ENCODE measurements at regions not wholly inside any gene's neighbourhood (a gene's known extent, or its start where the extent isn't known, plus 50 kb on each side); places are given as distances from the start of the nearest gene placed in this dataset.

GRCh38 chr12:130049666-130050065 is 112.6 kb upstream of the FZD10 start:
- DNase-seq (ENCODE audit: low spot score) = no peak
- no CpG with 5 or more reads among the region's 12 CpGs for WGBS, 2 donors (ENCODE audit: extremely low coverage in 2 of 2, insufficient read length in 2 of 2, insufficient replicate concordance in 1 of 2)
- peak overlapping the region; percentile 2 for H4K91ac ChIP-seq (ENCODE audit: low read depth, low read length, poor library complexity)

GRCh38 chr12:130051900-130052299 is 110.4 kb upstream of the FZD10 start:
- no peaks in the 10 kb centered on the region for H3K36me3 ChIP-seq (replicated peaks in 1 of 2; ENCODE audit: control insufficient read depth in 2 of 2, insufficient read depth in 2 of 2, low read length in 2 of 2)
- no peak overlapping the region for H3K9ac ChIP-seq (ENCODE audit: low read depth, low read length, poor library complexity)
- no peak overlapping the region for H2BK12ac ChIP-seq (ENCODE audit: low read length)
- H3K4me3 ChIP-seq (ENCODE audit: low read length in 2 of 2) = no peak overlapping the region
- H3K79me1 ChIP-seq (ENCODE audit: low read depth, low read length) = no peaks in the 10 kb centered on the region
- no peak overlapping the region for H4K91ac ChIP-seq (ENCODE audit: low read depth, low read length, poor library complexity)
- H2AK5ac ChIP-seq (ENCODE audit: low read depth, low read length) = no peak overlapping the region
- no peak overlapping the region for H2BK120ac ChIP-seq (ENCODE audit: low read depth, low read length)
- no CpG with 5 or more reads among the region's 10 CpGs for WGBS, 2 donors (ENCODE audit: extremely low coverage in 2 of 2, insufficient read length in 2 of 2, insufficient replicate concordance in 1 of 2)
- no peak overlapping the region for H2AFZ ChIP-seq (ENCODE audit: low read length)
- H3K27ac ChIP-seq (replicated peaks; ENCODE audit: low read length) = no peak overlapping the region
- peaks cover 0 to 53% (median 3%) of the 10 kb centered on the region in 3 experiments for H3K27me3 ChIP-seq (ENCODE audit: control insufficient read depth in 3 of 3, insufficient read depth in 3 of 3, low read depth in 1 of 3, low read length in 3 of 3)
- H3K4me2 ChIP-seq (ENCODE audit: insufficient read depth, low read length, poor library complexity, severe bottlenecking) = no peak overlapping the region
- H4K8ac ChIP-seq (ENCODE audit: low read depth, low read length) = no peak overlapping the region
- H3K18ac ChIP-seq (ENCODE audit: low read length) = no peak overlapping the region
- DNase-seq (ENCODE audit: low spot score) = no peak
- H3K4ac ChIP-seq (ENCODE audit: low read length) = no peak overlapping the region
- H3K9me3 ChIP-seq (replicated peaks in 1 of 2; ENCODE audit: control insufficient read depth in 2 of 2, insufficient read depth in 1 of 2, low read depth in 1 of 2, low read length in 2 of 2) = peaks cover 0 to 15% of the 10 kb centered on the region in 2 donors
- no peak overlapping the region for H3K14ac ChIP-seq (ENCODE audit: low read length)
- H2BK15ac ChIP-seq (ENCODE audit: low read length) = no peak overlapping the region
- no peak overlapping the region for H3K23ac ChIP-seq (ENCODE audit: low read depth, low read length, poor library complexity)
- H2BK5ac ChIP-seq (ENCODE audit: low read length) = no peak overlapping the region
- H3K4me1 ChIP-seq (ENCODE audit: control insufficient read depth in 2 of 2, insufficient read depth in 1 of 2, low read depth in 1 of 2, low read length in 2 of 2) = peaks cover 0 to 6% of the 10 kb centered on the region in 2 donors

More at GRCh38 chr12:130049666-130050065, 112.6 kb upstream of the FZD10 start:
- Histone ChIP-seq H2BK15ac (ENCODE audit: low read length) (no peak overlapping the region), H3K4me3 (ENCODE audit: low read length in 2 of 2) (no peak overlapping the region), H2AFZ (ENCODE audit: low read length) (no peak overlapping the region), H3K14ac (ENCODE audit: low read length) (no peak overlapping the region), H2BK5ac (ENCODE audit: low read length) (no peak overlapping the region), H3K9me3 (replicated peaks in 1 of 2; ENCODE audit: control insufficient read depth in 2 of 2, insufficient read depth in 1 of 2, low read depth in 1 of 2, low read length in 2 of 2) (peaks cover 0 to 9% of the 10 kb centered on the region in 2 donors), H3K4ac (ENCODE audit: low read length) (no peak overlapping the region), H3K4me2 (ENCODE audit: insufficient read depth, low read length, poor library complexity, severe bottlenecking) (no peak overlapping the region), H2BK12ac (ENCODE audit: low read length) (no peak overlapping the region), H3K18ac (ENCODE audit: low read length) (no peak overlapping the region), H3K27ac (replicated peaks; ENCODE audit: low read length) (no peak overlapping the region), H4K8ac (ENCODE audit: low read depth, low read length) (no peak overlapping the region), H3K9ac (ENCODE audit: low read depth, low read length, poor library complexity) (no peak overlapping the region), H3K79me1 (ENCODE audit: low read depth, low read length) (no peaks in the 10 kb centered on the region), H3K27me3 (ENCODE audit: control insufficient read depth in 3 of 3, insufficient read depth in 3 of 3, low read depth in 1 of 3, low read length in 3 of 3) (peaks cover 3 to 66% (median 18%) of the 10 kb centered on the region in 3 experiments), H2AK5ac (ENCODE audit: low read depth, low read length) (no peak overlapping the region), H2BK120ac (ENCODE audit: low read depth, low read length) (no peak overlapping the region), H3K23ac (ENCODE audit: low read depth, low read length, poor library complexity) (no peak overlapping the region), H3K4me1 (ENCODE audit: control insufficient read depth in 2 of 2, insufficient read depth in 1 of 2, low read depth in 1 of 2, low read length in 2 of 2) (peaks cover 9% of the 10 kb centered on the region in 2 donors), H3K36me3 (replicated peaks in 1 of 2; ENCODE audit: control insufficient read depth in 2 of 2, insufficient read depth in 2 of 2, low read length in 2 of 2) (no peaks in the 10 kb centered on the region)

- Histone ChIP-seq H4K91ac (ENCODE audit: low read depth, low read length, poor library complexity) (no peak overlapping the region), H2BK15ac (ENCODE audit: low read length) (no peak overlapping the region), H2BK12ac (ENCODE audit: low read length) (peak overlapping the region; percentile 30), H2AFZ (ENCODE audit: low read length) (peak overlapping the region; percentile 31), H3K14ac (ENCODE audit: low read length) (no peak overlapping the region), H3K27ac (replicated peaks; ENCODE audit: low read length) (no peak overlapping the region), H3K79me1 (ENCODE audit: low read depth, low read length) (no peaks in the 10 kb centered on the region), H3K4me3 (ENCODE audit: low read length in 2 of 2) (no peak overlapping the region), H3K23ac (ENCODE audit: low read depth, low read length, poor library complexity) (no peak overlapping the region), H3K9ac (ENCODE audit: low read depth, low read length, poor library complexity) (no peak overlapping the region), H3K36me3 (replicated peaks in 1 of 2; ENCODE audit: control insufficient read depth in 2 of 2, insufficient read depth in 2 of 2, low read length in 2 of 2) (no peaks in the 10 kb centered on the region), H3K18ac (ENCODE audit: low read length) (peak overlapping the region; percentile 59), H3K27me3 (ENCODE audit: control insufficient read depth in 3 of 3, insufficient read depth in 3 of 3, low read depth in 1 of 3, low read length in 3 of 3) (peaks cover 0 to 42% (median 3%) of the 10 kb centered on the region in 3 experiments), H3K4me2 (ENCODE audit: insufficient read depth, low read length, poor library complexity, severe bottlenecking) (no peak overlapping the region), H2AK5ac (ENCODE audit: low read depth, low read length) (no peak overlapping the region), H3K9me3 (replicated peaks in 1 of 2; ENCODE audit: control insufficient read depth in 2 of 2, insufficient read depth in 1 of 2, low read depth in 1 of 2, low read length in 2 of 2) (peaks cover 0 to 15% of the 10 kb centered on the region in 2 donors), H2BK120ac (ENCODE audit: low read depth, low read length) (no peak overlapping the region), H4K8ac (ENCODE audit: low read depth, low read length) (no peak overlapping the region), H2BK5ac (ENCODE audit: low read length) (no peak overlapping the region), H3K4me1 (ENCODE audit: control insufficient read depth in 2 of 2, insufficient read depth in 1 of 2, low read depth in 1 of 2, low read length in 2 of 2) (peaks cover 0 to 6% of the 10 kb centered on the region in 2 donors), H3K4ac (ENCODE audit: low read length) (no peak overlapping the region)
- no CpG with 5 or more reads among the region's 10 CpGs for WGBS, 2 donors (ENCODE audit: extremely low coverage in 2 of 2, insufficient read length in 2 of 2, insufficient replicate concordance in 1 of 2)
- peak; percentile 33 for DNase-seq (ENCODE audit: low spot score)
These were observed 108.6 kb upstream of the FZD10 start for GRCh38 chr12:130053651-130054069.

- Histone ChIP-seq H3K27ac (replicated peaks; ENCODE audit: low read length) (no peak overlapping the region), H2BK15ac (ENCODE audit: low read length) (no peak overlapping the region), H3K79me1 (ENCODE audit: low read depth, low read length) (no peaks in the 10 kb centered on the region), H3K18ac (ENCODE audit: low read length) (no peak overlapping the region), H3K4me2 (ENCODE audit: insufficient read depth, low read length, poor library complexity, severe bottlenecking) (no peak overlapping the region), H3K36me3 (replicated peaks in 1 of 2; ENCODE audit: control insufficient read depth in 2 of 2, insufficient read depth in 2 of 2, low read length in 2 of 2) (no peaks in the 10 kb centered on the region), H3K4me3 (ENCODE audit: low read length in 2 of 2) (peak overlapping the region in 1 of 2 donors; percentile 67), H2BK12ac (ENCODE audit: low read length) (no peak overlapping the region), H4K91ac (ENCODE audit: low read depth, low read length, poor library complexity) (no peak overlapping the region), H3K9ac (ENCODE audit: low read depth, low read length, poor library complexity) (no peak overlapping the region), H3K23ac (ENCODE audit: low read depth, low read length, poor library complexity) (no peak overlapping the region), H2BK5ac (ENCODE audit: low read length) (no peak overlapping the region), H3K27me3 (ENCODE audit: control insufficient read depth in 3 of 3, insufficient read depth in 3 of 3, low read depth in 1 of 3, low read length in 3 of 3) (peaks cover 0 to 35% (median 3%) of the 10 kb centered on the region in 3 experiments), H2AK5ac (ENCODE audit: low read depth, low read length) (no peak overlapping the region), H3K4ac (ENCODE audit: low read length) (no peak overlapping the region), H2AFZ (ENCODE audit: low read length) (no peak overlapping the region), H4K8ac (ENCODE audit: low read depth, low read length) (peak overlapping the region; percentile 29), H3K14ac (ENCODE audit: low read length) (peak overlapping the region; percentile 72), H3K4me1 (ENCODE audit: control insufficient read depth in 2 of 2, insufficient read depth in 1 of 2, low read depth in 1 of 2, low read length in 2 of 2) (peaks cover 0 to 6% of the 10 kb centered on the region in 2 donors), H3K9me3 (replicated peaks in 1 of 2; ENCODE audit: control insufficient read depth in 2 of 2, insufficient read depth in 1 of 2, low read depth in 1 of 2, low read length in 2 of 2) (peaks cover 0 to 10% of the 10 kb centered on the region in 2 donors), H2BK120ac (ENCODE audit: low read depth, low read length) (no peak overlapping the region)
- no peak for DNase-seq (ENCODE audit: low spot score)
- WGBS, 2 donors (ENCODE audit: extremely low coverage in 2 of 2, insufficient read length in 2 of 2, insufficient replicate concordance in 1 of 2) = 100% methylated on average over 4 of the region's 5 CpGs; no CpG with 5 or more reads in 1 of the 2 donors
These were observed 107.5 kb upstream of the FZD10 start for GRCh38 chr12:130054803-130055202.

All from neuronal stem cell (in vitro differentiated cells).